GM15510 (cell line): ENCODE measurements at regions not wholly inside any gene's neighbourhood (a gene's known extent, or its start where the extent isn't known, plus 50 kb on each side); places are given as distances from the start of the nearest gene placed in this dataset.

Experiments
- POLR2A ChIP-seq: IDR thresholded peaks from 3 replicates; pipeline ENCODE4 v1.6.1; 2011; ENCODE audit warnings: borderline replicate concordance; ENCODE audit not compliant: insufficient read length; ENCODE audit errors: extremely low read depth

DNA sequence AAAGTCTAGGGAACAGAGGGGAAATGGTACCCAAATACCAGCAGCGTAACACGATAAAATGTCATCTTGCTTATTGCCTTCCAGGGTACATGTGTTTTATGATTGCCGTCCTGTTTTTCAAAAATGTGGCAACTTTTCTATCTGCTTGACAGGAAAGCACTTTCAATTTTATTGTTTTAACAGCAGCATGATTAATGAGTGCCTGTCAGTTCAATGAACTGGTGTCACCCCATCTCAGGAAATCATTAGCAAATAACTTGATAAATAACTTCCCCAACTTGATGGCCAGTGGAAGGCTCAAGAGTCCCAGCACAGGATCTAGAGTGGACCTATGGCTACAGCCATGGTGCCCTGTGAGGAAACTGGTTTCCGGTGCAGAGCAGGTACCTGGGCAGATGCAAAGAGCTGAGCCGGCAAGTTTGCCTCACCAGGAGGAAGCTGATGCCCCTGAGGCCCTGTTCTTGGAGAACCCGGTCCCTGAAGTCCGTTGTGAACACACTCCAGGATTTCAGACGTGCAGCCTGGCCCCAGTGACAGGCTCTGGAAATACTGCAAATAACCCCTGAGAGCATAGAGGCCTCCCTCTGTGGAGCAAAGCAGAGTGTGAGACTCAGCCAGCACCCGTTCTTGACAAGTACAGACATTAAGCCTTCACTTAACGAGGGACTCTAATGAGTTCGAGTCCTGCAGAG is 173.5 kb upstream of the SFSWAP start:
- no peak for TF ChIP-seq POLR2A

DNA sequence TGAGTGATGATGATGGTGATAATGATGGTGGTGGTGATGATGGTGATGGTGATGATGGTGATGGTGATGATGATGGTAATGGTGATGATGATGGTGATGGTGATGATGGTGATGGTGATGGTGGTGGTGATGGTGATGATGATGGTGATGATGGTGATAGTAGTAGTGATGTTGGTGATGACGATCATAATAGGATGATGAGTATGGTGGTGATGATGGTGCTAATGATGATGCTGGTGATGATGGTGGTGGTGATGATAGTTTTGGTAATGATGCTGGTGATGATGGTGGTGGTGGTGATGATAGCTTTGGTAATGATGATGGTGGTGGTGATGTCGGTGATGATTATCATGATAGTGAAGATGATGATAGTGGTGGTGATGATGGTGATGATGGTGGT is 171.5 kb upstream of the SFSWAP start:
- TF ChIP-seq POLR2A = no peak

DNA sequence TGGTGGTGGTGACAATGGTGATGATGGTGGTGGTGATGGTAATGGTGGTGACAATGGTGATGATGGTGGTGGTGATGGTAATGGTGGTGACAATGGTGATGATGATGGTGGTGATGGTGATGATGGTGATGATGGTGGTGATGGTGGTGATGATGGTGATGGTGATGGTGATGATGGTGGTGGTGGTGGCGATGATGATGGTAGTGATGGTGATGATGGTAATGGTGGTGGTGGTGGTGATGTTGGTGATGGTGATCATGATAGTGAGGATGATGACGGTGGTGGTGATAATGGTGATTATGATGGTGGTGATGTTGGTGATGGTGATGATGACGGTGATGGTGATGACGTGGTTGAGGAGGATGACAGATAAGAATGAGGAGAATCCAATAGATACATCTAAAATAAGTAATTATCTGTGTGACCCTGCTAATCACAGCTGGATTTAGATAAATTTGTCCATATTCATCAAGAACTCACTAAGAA is 170.7 kb upstream of the SFSWAP start:
- no peak for TF ChIP-seq POLR2A

DNA sequence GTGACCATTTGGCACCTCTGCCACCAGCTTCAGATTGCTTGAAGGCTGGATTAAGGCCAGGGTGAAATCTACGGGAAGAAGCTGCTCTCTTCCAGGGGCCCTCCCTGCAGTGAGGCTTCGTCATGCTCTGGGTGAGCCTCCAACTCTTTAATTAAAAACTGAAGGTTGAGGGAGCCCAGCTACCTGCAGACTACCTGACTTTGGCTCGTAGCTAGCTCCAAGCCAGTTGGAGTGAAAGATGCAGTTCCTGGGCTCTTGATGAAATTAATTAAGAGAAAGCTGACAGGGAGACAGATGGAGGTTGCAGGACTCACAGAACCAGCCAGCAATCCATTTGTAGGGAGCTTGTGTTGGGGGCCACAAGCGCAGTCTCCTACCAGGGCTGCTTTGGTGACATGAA is 168.5 kb upstream of the SFSWAP start:
- no peak for TF ChIP-seq POLR2A

DNA sequence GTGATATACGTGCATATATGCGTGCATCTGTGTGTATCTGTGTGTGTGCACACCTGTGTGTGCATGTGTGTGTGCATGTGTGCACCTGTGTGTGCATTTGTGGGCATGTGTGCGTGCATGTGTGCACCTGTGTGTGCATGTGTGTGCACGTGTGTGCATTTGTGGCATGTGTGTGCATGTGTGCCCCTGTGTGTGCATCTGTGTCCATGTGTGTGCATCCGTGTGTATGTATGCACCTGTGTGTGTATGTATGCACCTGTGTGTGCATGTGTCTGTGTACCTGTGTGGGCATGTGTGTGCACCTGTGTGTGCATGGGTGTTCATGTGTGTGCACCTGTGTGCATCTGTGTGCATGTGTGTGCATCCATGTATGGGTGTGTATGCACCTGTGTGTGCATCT is 167.8 kb upstream of the SFSWAP start:
- TF ChIP-seq POLR2A = no peak

DNA sequence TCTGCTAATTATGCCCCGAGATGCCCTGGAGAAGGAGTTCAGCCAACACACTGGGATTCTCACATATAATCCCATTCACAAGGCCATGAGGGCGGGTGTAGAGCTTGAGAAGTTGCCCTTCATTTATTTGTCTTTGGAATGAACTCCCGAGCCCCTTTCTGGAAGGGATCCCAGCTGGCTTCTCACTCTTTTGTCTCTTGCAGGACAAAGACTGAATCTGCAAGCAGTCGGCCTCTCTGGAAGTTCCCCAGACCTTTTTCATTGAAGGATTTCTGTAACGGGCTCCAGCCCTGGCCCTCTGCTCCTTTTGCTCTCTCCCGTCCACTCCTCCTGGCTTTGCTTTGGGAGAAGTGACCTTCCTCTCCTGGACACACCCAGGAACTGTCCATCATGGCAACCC is 163.3 kb upstream of the SFSWAP start:
- TF ChIP-seq POLR2A = no peak

DNA sequence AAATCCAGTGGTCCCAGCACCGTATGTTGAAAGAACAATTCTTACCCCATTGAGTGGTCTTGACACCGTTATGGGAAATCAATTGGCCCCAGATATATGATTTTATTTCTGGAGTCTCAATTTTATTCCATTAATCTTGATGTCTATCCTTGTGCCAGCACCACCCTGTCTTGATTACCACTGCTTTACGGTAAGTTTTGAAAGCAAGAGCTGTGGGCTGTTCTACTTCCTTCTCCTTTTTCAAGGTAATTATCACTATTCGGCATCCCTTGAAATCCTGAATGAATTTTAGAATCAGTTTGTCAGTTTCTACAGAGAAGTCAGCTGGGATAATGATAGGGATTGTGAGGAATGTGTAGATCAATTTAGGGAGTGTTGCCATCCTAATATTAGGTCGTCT is 160.8 kb upstream of the SFSWAP start:
- no peak for TF ChIP-seq POLR2A

DNA sequence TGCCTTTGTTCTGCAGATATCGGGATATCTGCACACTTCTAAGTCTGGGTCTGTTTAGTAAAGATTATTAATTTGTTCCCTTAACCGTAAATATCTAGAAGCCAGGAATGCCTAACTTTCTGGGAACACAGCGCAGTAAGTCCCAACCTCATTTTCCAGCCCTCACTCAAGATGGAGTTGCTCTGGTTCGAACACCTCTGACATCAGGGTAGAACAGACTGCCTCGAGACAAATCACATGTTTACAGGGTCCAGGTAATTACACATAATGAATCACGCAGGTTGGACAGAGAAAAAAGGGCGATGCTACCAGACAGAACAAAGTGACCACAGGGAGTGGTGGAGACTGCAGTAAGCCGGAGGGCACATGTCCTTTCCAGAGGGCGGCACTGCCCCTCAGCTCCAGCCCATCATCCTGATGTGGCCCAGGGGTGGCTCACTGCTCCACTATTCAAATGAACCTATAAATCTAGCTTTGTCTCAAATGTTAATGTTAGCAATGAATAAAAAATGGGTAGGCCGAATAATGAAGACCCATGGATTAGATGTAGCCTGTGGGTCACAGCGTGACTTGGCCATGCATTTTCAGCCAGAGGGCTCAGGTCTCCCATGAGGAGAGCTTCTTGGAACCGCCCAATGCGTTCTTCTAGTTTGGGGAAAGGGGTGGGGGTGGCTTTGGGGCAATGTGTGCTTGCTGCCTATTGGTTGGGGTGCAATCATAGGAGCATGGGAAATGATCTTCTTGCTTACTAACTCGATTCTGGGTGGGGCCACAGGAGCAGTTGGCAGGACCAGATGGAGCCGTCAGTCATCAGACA is 159.0 kb upstream of the SFSWAP start:
- no peak for TF ChIP-seq POLR2A

DNA sequence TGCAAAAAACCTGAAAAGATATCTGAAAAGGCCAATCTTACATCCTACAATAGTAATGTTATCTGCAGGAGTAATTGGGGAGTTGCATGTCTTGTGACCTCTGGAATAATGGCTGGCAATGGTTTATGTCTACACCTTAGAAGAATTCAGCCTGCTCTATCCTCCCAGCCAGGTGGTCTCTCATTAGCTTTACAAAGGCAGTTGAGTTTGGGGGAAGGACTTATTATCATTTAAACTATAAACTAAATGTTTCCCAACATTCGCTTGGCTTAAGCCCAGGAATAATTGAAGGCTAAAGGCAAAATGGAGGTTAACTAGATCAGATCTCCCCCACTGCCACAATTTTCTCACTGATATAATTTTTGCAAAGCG is 158.4 kb upstream of the SFSWAP start:
- TF ChIP-seq POLR2A = no peak

DNA sequence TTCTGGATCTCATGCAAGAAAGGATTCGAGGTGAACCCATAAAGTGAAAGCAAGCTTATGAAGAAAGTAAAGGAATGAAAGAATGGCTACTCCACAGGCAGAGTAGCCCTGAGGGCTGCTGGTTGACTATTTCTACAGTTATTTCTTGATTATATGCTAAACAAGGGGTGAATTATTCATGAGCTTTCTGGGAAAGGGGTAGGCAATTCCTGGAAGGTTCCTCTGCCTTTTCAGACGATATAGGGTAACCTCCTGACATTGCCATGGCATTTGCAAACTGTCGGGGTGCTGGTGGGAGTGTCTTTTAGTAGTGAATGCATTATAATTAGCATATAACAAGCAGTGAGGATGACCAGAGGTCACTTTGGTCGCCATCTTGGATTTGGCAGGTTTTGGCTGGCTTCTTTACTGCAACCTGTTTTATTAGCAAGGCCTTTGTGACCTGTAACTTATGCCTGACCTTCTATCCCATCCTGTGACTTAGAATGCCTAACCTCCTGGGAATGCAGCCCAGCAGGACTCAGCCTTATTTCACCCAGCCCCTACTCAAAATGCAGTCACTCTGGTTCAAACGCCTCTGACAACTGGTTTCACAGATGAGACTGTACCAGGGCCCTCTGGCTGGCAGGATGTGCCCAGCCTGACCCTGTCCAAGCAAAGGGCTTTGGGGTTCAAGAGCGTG is 157.7 kb upstream of the SFSWAP start:
- no peak for TF ChIP-seq POLR2A

DNA sequence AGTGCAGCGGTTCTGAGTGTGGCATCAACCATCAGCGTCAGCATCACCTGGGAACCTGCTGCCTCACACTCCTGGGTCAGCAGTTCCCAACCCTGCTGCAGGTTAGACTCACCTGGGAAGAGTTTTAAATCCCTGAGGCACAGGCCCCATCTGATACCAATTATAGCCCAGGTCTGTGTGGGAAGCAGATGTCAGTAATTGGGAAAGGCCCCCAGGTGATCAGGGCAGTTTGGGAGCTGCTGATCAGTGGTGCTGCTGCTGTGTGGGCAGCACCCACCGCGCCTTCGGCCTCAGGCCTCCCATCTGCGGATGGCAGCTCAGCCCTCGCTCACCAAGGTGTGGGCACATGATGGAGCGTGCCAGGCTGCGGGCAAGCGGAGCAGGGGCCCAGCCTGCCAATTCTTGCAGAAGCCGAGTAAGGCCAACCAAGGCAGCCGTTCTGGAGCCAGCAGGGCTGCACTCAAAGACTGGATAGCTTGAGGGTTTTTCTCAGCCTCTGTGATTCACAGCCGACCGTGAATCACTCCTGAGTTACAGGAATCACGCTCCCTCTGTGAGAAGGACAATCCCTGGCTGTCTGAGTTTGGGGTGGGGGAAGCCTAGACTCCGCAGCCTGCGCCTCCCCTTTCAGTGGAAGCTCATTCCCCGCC is 155.6 kb upstream of the SFSWAP start:
- TF ChIP-seq POLR2A = no peak

DNA sequence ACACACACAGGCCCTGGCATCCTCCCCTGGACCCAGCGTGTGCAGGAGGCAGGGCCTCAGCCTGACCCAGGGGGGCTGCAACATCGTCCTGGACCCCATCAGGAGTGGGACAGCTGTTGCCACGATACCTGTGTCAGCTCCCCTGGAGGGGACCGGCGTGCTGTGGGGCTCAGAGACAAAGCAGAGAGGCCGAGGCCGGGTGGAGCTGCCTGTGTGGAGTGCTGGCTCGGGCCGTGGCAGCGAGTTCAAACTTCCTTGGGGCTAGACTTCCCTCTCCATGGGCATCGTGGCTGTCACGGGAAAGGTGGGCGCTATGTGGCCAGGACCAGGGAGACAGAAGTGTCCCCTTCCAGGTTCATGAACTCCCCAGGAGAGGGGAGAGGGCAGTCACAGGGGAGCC is 155.0 kb upstream of the SFSWAP start:
- no peak for TF ChIP-seq POLR2A

DNA sequence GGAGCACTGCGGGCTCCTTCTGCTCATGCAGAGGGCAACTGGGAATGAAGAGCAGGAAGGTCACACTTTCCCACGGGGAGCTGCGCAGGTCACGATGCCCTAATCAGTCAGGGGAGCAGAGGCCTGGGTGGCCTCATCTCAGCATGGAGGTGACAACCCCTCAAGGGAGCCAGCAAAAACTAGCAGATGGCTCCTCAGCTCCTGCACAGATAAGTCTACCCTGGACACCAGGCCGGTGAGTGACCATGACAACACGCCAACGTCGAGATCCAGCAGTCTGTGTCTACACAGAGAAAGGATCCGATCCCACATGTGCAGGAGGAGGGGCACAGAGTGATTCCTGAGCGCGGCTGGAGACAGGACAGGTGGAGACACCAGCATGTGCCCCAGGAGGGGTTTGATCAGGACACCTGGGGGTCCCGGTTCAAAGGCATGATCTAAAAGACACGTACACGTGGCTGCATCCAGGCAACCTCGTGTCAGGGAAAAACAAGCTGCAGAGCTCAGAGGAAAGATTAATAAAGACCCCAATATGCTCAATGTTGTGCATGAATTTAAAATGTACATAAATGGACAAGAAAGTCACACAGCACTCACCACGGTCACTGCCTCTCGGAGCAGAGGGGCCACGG is 153.7 kb upstream of the SFSWAP start:
- TF ChIP-seq POLR2A = no peak
